Karpas-422 (cell line): ENCODE measurements at regions not wholly inside any gene's neighbourhood (a gene's known extent, or its start where the extent isn't known, plus 50 kb on each side); places are given as distances from the start of the nearest gene placed in this dataset.

Source experiments
- DNase-seq: peaks from one replicate; pipeline ENCODE4 v3.0.0-alpha.2; 2015
- H2AFZ ChIP-seq: fragments of 200-600 bp; sonication (generic); 2 replicates; pipeline ENCODE4 v1.6.1; 2014; ENCODE audit warnings: antibody characterized with exemption, low read length, mixed read lengths
- H3K27ac ChIP-seq: fragments of 200-600 bp; sonication (generic); 2 replicates; pipeline ENCODE4 v1.5.1; 2014; ENCODE audit warnings: mild to moderate bottlenecking, low read length, moderate library complexity
- H3K27me3 ChIP-seq: fragments of 200-600 bp; sonication (generic); 2 replicates; pipeline ENCODE4 v1.6.1; 2014; ENCODE audit warnings: low read length, mixed read lengths
- H3K36me3 ChIP-seq: fragments of 200-600 bp; sonication (generic); 2 replicates; pipeline ENCODE4 v1.6.1; 2014; ENCODE audit warnings: low read length, mixed read lengths; ENCODE audit not compliant: insufficient read depth
- H3K4me1 ChIP-seq: fragments of 200-600 bp; sonication (generic); 2 replicates; pipeline ENCODE4 v1.6.1; 2014; ENCODE audit warnings: mild to moderate bottlenecking, low read length, mixed read lengths
- H3K4me2 ChIP-seq: fragments of 200-600 bp; sonication (generic); 2 replicates; pipeline ENCODE4 v1.6.1; 2014; ENCODE audit warnings: low read length, low read depth, mild to moderate bottlenecking; ENCODE audit not compliant: poor library complexity, severe bottlenecking
- H3K4me3 ChIP-seq: fragments of 200-600 bp; sonication (generic); 2 replicates; pipeline ENCODE4 v1.5.1; 2014; ENCODE audit warnings: mild to moderate bottlenecking, antibody characterized with exemption, low read length, mixed read lengths
- H3K79me2 ChIP-seq: fragments of 200-600 bp; sonication (generic); 2 replicates; pipeline ENCODE4 v1.6.1; 2014; ENCODE audit warnings: mild to moderate bottlenecking, low read length, mixed read lengths
- H3K9ac ChIP-seq: fragments of 200-600 bp; sonication (generic); 2 replicates; pipeline ENCODE4 v1.6.0; 2014; ENCODE audit warnings: low read length
- H3K9me2 ChIP-seq: fragments of 200-600 bp; sonication (generic), shearing (Covaris generic); replicated peaks from 2 replicates; pipeline ENCODE4 v1.6.0; 2014; ENCODE audit warnings: mild to moderate bottlenecking, low read length, moderate library complexity; ENCODE audit not compliant: insufficient read depth
- H3K9me3 ChIP-seq: fragments of 300-700, 200-600 bp; sonication (generic); 2 replicates; pipeline ENCODE4 v1.6.1; 2014; ENCODE audit warnings: low read length, mixed read lengths
- H4K20me1 ChIP-seq: fragments of 200-600 bp; sonication (generic); 2 replicates; pipeline ENCODE4 v1.6.1; 2014; ENCODE audit warnings: mild to moderate bottlenecking, antibody characterized with exemption, low read length, low read depth; ENCODE audit not compliant: insufficient read depth

GRCh38 chr2:16130906-16131400 lies 190.6 kb downstream of the MYCN start:
- no peak overlapping the region for H3K9ac ChIP-seq
- DNase-seq: no peak

DNA sequence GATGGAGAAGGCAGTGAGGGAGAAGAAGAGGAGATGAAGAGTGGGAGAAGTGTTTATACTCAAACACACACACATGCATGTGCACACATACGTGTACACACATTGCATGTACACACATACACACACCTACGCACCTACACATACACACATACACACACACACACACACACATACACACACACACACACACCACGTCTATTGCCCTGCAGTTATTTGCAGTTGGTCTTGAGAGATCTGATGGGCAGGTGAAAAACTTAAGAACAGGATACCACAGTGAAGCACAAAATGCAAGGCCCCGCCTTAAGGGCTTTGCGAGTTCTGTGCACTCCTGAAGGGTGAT lies 190.2 kb downstream of the MYCN start:
- Histone ChIP-seq H3K36me3 (no peaks in the 10 kb centered on the region), H4K20me1 (no peaks in the 10 kb centered on the region), H3K4me2 (no peak overlapping the region), H3K9me2 (no peaks in the 10 kb centered on the region), H3K4me1 (no peaks in the 10 kb centered on the region), H3K27me3 (no peaks in the 10 kb centered on the region), H3K9me3 (no peaks in the 10 kb centered on the region), H3K9ac (no peak overlapping the region), H3K4me3 (no peak overlapping the region), H2AFZ (no peak overlapping the region), H3K27ac (no peak overlapping the region), H3K79me2 (no peaks in the 10 kb centered on the region)
- DNase-seq: no peak

More at GRCh38 chr2:16130906-16131400, 190.6 kb downstream of the MYCN start:
- no peaks in the 10 kb centered on the region for H3K27me3 ChIP-seq
- H3K27ac ChIP-seq: no peak overlapping the region
- no peak overlapping the region for H3K4me2 ChIP-seq
- H2AFZ ChIP-seq: no peak overlapping the region
- H3K79me2 ChIP-seq: no peaks in the 10 kb centered on the region
- H4K20me1 ChIP-seq: no peaks in the 10 kb centered on the region
- H3K4me3 ChIP-seq: no peak overlapping the region
- no peaks in the 10 kb centered on the region for H3K9me2 ChIP-seq
- no peaks in the 10 kb centered on the region for H3K9me3 ChIP-seq
- H3K36me3 ChIP-seq: no peaks in the 10 kb centered on the region
- no peaks in the 10 kb centered on the region for H3K4me1 ChIP-seq

DNA sequence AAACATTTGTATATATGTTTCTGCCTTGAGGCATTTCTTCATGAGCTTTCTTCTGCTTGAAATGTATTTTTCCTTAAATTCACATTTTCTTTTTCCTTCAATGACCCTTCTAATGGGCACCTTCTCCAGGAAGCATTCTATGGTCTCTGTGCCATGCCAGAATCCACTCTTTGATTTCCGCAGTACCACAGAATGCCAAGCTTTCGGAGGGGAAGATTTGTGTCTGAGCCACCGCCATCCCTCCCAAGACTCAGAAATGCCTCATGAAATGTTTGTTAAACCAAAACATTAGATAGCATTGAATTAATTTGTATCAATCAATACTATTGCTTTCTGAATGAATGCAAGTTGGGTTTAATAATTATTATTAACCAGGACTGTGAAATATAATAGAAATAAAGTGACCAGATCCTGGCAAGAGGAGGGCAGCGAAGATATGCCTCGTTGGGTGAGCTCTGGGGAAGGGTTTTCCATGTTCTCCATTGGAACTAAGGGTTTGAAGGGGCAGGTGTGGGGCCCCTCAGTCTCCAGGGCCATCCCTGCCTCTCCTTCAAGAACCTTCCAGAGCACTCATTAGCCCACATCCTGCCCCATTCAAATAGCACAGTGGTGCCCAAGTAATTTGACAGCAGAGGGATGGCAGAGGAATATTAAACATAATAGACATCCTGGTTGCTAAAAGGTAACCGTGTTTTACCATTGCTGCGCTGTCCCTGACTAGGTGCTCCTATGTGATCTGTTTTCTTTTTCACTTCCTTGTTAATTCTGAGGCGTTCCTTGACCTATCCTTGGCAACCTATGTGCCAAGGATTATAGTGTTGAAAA lies 189.6 kb downstream of the MYCN start:
- Histone ChIP-seq H3K27me3 (no peaks in the 10 kb centered on the region), H3K79me2 (no peaks in the 10 kb centered on the region), H2AFZ (no peak overlapping the region), H3K4me3 (no peak overlapping the region), H3K9me2 (no peaks in the 10 kb centered on the region), H3K9me3 (no peaks in the 10 kb centered on the region), H3K4me2 (no peak overlapping the region), H3K4me1 (no peaks in the 10 kb centered on the region), H4K20me1 (no peaks in the 10 kb centered on the region), H3K36me3 (no peaks in the 10 kb centered on the region), H3K27ac (no peak overlapping the region), H3K9ac (no peak overlapping the region)
- no peak for DNase-seq

DNA sequence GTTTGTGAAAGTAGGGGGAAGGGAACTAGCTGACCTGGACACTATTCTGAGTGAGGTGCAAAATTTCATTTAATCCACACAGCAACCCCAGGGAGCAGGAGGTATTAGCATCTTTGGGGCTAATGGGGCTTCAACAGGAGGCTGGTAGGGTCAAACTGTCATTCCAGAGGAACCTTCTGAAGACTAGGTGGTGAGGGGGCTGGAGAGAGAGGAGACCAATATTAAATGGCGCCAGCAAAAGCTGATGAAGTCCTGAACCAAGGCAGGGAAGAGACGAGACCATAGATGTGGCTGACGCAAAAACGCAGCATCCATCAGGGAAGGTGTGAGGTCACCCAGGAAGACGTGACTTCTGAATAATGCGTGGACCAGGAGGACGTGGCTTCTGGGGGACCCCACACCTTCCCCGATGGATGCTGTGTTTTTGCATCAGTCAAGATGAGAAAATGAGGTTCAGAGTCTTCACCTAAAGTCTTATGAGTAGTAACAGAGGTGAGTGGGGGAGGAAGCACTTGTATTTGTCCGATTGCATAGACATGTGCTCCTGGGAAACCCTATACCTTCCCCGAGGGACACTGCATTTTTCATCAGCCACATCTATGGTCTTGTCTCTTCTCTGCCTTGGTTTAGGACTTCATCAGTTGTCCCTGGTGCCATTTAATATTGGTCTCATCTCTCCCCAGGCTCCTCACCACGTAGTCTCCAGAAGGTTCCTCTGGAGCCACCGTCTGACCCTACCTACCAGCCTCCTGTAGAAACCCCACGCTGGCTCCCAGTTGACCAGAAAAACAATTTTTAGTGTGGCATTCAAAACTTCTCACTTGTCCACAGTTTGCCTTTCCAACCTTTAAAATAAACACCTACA lies 188.6 kb downstream of the MYCN start:
- no peaks in the 10 kb centered on the region for H3K4me1 ChIP-seq
- no peaks in the 10 kb centered on the region for H3K27me3 ChIP-seq
- no peak overlapping the region for H3K4me2 ChIP-seq
- H4K20me1 ChIP-seq: no peaks in the 10 kb centered on the region
- H3K27ac ChIP-seq: no peak overlapping the region
- no peaks in the 10 kb centered on the region for H3K36me3 ChIP-seq
- no peak overlapping the region for H3K9ac ChIP-seq
- H3K9me3 ChIP-seq: no peaks in the 10 kb centered on the region
- no peaks in the 10 kb centered on the region for H3K79me2 ChIP-seq
- H3K4me3 ChIP-seq: no peak overlapping the region
- no peaks in the 10 kb centered on the region for H3K9me2 ChIP-seq
- H2AFZ ChIP-seq: no peak overlapping the region
- no peak for DNase-seq

- no peak for DNase-seq
- Histone ChIP-seq H3K27me3 (no peaks in the 10 kb centered on the region), H3K9me3 (no peaks in the 10 kb centered on the region), H3K9ac (no peak overlapping the region), H3K27ac (no peak overlapping the region), H3K4me1 (no peaks in the 10 kb centered on the region), H3K36me3 (no peaks in the 10 kb centered on the region), H3K9me2 (no peaks in the 10 kb centered on the region), H2AFZ (no peak overlapping the region), H3K79me2 (no peaks in the 10 kb centered on the region), H3K4me3 (no peak overlapping the region), H4K20me1 (no peaks in the 10 kb centered on the region), H3K4me2 (no peak overlapping the region)
Measured at GRCh38 chr2:16127958-16128357, 187.6 kb downstream of the MYCN start.

GRCh38 chr2:16127276-16127940 lies 187.1 kb downstream of the MYCN start:
- DNase-seq: no peak
- no peaks in the 10 kb centered on the region for H3K9me2 ChIP-seq
- no peak overlapping the region for H3K4me2 ChIP-seq
- no peak overlapping the region for H3K9ac ChIP-seq
- H3K79me2 ChIP-seq: no peaks in the 10 kb centered on the region
- no peaks in the 10 kb centered on the region for H4K20me1 ChIP-seq
- H3K4me3 ChIP-seq: no peak overlapping the region
- H3K27me3 ChIP-seq: no peaks in the 10 kb centered on the region
- H3K36me3 ChIP-seq: no peaks in the 10 kb centered on the region
- no peak overlapping the region for H3K27ac ChIP-seq
- no peak overlapping the region for H2AFZ ChIP-seq
- no peaks in the 10 kb centered on the region for H3K4me1 ChIP-seq
- no peaks in the 10 kb centered on the region for H3K9me3 ChIP-seq

GRCh38 chr2:16126517-16127275 lies 186.3 kb downstream of the MYCN start:
- no peaks in the 10 kb centered on the region for H4K20me1 ChIP-seq
- H3K4me2 ChIP-seq: no peak overlapping the region
- no peaks in the 10 kb centered on the region for H3K9me3 ChIP-seq
- no peaks in the 10 kb centered on the region for H3K4me1 ChIP-seq
- H3K27me3 ChIP-seq: no peaks in the 10 kb centered on the region
- no peak overlapping the region for H3K9ac ChIP-seq
- no peaks in the 10 kb centered on the region for H3K9me2 ChIP-seq
- no peak overlapping the region for H3K27ac ChIP-seq
- H2AFZ ChIP-seq: no peak overlapping the region
- H3K36me3 ChIP-seq: no peaks in the 10 kb centered on the region
- no peak overlapping the region for H3K4me3 ChIP-seq
- H3K79me2 ChIP-seq: no peaks in the 10 kb centered on the region
- no peak for DNase-seq
